ENCODE measurements at regions not wholly inside any gene's neighbourhood (a gene's known extent, or its start where the extent isn't known, plus 50 kb on each side); places are given as distances from the start of the nearest gene placed in this dataset.

DNA sequence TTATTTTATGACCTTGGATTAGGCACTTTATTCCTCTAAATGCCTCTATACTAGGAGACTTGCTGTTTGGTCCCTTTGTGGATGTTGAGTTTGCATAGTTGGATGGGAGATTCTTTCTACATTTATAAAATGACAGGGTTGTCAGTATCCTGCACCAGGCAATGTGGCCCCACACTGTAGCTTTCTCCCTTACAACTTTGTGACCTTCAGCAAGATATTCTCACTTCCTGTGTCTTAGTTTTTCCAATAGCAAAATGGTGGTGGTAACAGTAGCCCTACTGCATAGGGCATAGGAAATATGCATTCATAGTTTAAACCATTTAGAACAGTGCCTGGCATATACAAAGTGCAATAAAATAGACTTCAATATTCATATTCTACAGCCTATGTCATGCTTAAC lies 128.3 kb downstream of the TXNL1 start:
- ATAC-seq (no peak), DNase-seq (no peak)
- Mint-ChIP-seq H3K27me3 (ENCODE audit: low read depth) (peaks cover 2% of the 10 kb centered on the region), H3K9me3 (ENCODE audit: insufficient read depth) (no peaks in the 10 kb centered on the region), H3K4me3 (no peak overlapping the region), H3K4me1 (ENCODE audit: low read depth) (no peaks in the 10 kb centered on the region), H3K36me3 (ENCODE audit: low read depth) (no peaks in the 10 kb centered on the region), H3K27ac (no peak overlapping the region)
- POLR2A ChIA-PET: no interaction called here
- CTCF ChIA-PET: no interaction called here

DNA sequence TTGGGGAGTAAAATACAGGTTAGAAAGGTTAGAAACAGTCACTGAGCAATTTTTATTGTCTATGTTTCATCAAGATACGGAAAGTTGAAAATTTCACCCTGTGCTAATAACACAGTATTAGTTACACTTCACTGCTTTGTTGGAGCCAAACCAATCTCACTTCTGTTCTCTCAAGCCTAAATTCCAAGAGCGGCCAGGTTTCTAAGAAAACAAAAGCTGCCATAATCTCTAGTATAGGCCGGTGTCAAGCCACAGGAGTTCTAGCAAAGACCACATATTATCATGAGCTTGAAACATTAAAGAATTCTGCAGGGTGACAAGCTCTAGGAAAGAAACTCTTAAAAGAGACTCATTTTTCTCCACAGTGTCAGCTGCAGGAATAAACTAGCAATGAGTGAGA lies 128.7 kb downstream of the TXNL1 start:
- Mint-ChIP-seq H3K27me3 (ENCODE audit: low read depth) (peaks cover 2% of the 10 kb centered on the region), H3K27ac (no peak overlapping the region), H3K4me3 (no peak overlapping the region), H3K36me3 (ENCODE audit: low read depth) (no peaks in the 10 kb centered on the region), H3K9me3 (ENCODE audit: insufficient read depth) (no peaks in the 10 kb centered on the region), H3K4me1 (ENCODE audit: low read depth) (no peaks in the 10 kb centered on the region)
- ATAC-seq (no peak), DNase-seq (no peak)
- POLR2A ChIA-PET: no interaction called here
- CTCF ChIA-PET: no interaction called here

DNA sequence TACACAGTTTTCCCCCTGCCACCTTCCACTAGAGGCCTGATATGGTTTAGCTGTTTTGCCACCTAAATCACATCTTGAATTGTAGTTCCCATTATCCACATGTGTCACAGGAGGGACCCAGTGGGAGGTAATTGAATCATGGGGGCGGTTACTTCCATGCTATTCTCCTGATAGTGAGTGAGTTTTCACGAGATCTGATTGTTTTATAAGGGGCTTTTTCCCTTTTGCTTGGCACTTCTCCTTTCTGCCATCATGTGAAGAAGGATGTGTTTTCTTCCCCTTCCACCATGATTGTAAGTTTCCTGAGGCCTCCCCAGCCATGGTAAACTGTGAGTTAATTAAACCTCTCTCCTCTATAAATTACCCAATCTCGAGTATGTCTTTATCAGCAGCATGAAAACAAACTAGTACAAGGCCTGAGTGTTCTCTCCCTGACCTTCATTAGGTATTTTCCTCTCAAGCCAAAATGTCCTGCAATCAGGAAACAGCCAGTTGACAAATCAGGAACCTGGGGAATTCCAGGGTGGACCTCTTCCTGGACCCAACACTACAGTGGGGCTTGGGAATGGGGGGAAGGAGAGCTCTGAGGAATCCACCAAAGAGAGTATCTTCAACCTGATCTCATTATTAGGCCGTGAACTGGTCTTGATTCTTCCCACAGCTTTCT lies 129.9 kb downstream of the TXNL1 start:
- ATAC-seq (no peak), DNase-seq (no peak)
- H3K4me1 Mint-ChIP-seq (ENCODE audit: low read depth): no peaks in the 10 kb centered on the region
- ChIA-PET CTCF (no interaction called here), POLR2A (no interaction called here)
- H3K27ac Mint-ChIP-seq: no peak overlapping the region
- no peaks in the 10 kb centered on the region for H3K36me3 Mint-ChIP-seq (ENCODE audit: low read depth)
- H3K4me3 Mint-ChIP-seq: no peak overlapping the region
- no peaks in the 10 kb centered on the region for H3K9me3 Mint-ChIP-seq (ENCODE audit: insufficient read depth)
- H3K27me3 Mint-ChIP-seq (ENCODE audit: low read depth): peaks cover 2% of the 10 kb centered on the region

DNA sequence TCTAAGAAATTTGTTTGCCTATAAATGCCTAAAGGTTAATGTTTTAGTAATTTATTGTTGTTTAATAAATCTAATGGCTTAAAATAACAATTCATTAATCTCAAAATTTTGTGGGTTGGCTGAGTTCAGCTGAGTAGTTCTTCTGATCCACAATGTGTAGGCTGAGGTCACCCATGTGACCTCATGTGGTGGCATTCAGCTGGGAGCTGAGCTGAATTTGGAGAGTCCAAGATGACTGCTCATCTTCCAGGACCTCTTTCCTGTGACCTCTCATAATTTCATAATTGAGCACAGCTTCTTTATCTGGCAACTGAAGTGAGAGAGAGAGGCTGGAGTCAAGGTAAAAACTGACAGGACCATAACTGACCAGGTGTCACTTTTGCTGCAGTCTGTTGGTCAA lies 132.4 kb downstream of the TXNL1 start:
- H3K4me3 Mint-ChIP-seq: no peak overlapping the region
- H3K36me3 Mint-ChIP-seq (ENCODE audit: low read depth): no peaks in the 10 kb centered on the region
- ChIA-PET POLR2A (no interaction called here), CTCF (no interaction called here)
- H3K4me1 Mint-ChIP-seq (ENCODE audit: low read depth): no peaks in the 10 kb centered on the region
- no peaks in the 10 kb centered on the region for H3K27me3 Mint-ChIP-seq (ENCODE audit: low read depth)
- ATAC-seq (no peak), DNase-seq (no peak)
- no peaks in the 10 kb centered on the region for H3K9me3 Mint-ChIP-seq (ENCODE audit: insufficient read depth)
- H3K27ac Mint-ChIP-seq: no peak overlapping the region

DNA sequence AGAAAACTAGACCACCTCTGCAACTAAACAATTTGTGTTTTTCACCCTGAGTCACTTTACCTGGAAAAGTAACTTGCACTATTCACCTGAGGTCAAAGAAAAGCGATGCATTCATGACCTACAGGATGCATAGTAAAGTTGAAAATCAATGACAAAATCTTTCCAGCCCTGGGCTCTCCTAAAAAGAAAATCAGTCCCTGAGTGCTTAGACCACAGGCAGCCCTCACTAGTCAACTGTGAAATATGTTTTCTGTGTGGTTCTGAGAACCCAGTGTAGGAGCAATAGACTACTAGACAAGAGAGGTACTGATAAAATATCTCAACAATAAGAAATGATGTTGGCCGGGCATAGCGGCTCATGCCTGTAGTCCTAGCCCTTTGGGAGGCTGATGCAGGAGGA lies 133.1 kb downstream of the TXNL1 start:
- ChIA-PET POLR2A (no interaction called here), CTCF (no interaction called here)
- Mint-ChIP-seq H3K9me3 (ENCODE audit: insufficient read depth) (no peaks in the 10 kb centered on the region), H3K27ac (no peak overlapping the region), H3K36me3 (ENCODE audit: low read depth) (no peaks in the 10 kb centered on the region), H3K4me3 (no peak overlapping the region), H3K4me1 (ENCODE audit: low read depth) (no peaks in the 10 kb centered on the region), H3K27me3 (ENCODE audit: low read depth) (no peaks in the 10 kb centered on the region)
- DNase-seq (no peak), ATAC-seq (no peak)

DNA sequence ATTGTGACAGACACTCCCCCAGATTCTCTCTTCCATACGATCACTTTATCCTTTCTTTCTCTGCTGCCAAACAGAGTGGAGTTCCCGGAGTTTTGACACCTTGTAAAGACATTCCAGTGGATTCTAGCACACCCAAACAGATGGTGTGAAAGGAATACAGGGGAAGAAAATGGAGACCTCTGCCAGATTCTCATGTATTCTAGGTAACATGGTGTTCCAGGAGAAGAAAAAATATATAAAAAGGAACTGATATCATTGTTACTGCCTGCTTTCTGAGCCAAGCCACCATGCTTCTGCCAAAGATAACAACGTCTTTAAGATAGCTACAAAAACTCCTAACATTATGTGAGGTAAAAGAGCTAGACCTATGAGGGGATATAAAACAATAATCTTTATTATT lies 136.5 kb downstream of the TXNL1 start:
- H3K4me1 Mint-ChIP-seq (ENCODE audit: low read depth): no peaks in the 10 kb centered on the region
- ChIA-PET CTCF (no interaction called here), POLR2A (no interaction called here)
- DNase-seq: no peak
- ATAC-seq: no peak
- H3K9me3 Mint-ChIP-seq (ENCODE audit: insufficient read depth): no peaks in the 10 kb centered on the region
- H3K4me3 Mint-ChIP-seq: no peak overlapping the region
- no peak overlapping the region for H3K27ac Mint-ChIP-seq
- no peaks in the 10 kb centered on the region for H3K27me3 Mint-ChIP-seq (ENCODE audit: low read depth)
- no peaks in the 10 kb centered on the region for H3K36me3 Mint-ChIP-seq (ENCODE audit: low read depth)

DNA sequence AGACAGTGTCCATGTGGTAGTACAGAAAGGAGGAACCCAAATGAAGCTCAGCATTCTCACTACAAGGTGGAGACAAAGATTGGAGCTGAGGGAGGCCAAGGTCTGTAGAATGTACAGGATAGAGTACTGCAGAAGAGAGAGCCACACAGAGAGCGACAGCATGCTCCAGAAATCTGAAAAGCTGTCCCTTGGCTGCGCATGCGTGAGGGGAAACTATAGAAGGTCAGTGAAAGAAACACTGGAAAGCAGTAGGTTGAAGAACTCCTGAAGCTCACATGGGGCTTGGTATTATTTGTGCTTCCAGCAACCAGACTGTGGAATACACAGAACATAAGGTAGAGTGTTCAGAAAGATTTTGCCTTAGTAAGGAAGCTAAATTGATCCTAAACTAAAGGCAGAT lies 142.5 kb downstream of the TXNL1 start:
- no peaks in the 10 kb centered on the region for H3K9me3 Mint-ChIP-seq (ENCODE audit: insufficient read depth)

DNA sequence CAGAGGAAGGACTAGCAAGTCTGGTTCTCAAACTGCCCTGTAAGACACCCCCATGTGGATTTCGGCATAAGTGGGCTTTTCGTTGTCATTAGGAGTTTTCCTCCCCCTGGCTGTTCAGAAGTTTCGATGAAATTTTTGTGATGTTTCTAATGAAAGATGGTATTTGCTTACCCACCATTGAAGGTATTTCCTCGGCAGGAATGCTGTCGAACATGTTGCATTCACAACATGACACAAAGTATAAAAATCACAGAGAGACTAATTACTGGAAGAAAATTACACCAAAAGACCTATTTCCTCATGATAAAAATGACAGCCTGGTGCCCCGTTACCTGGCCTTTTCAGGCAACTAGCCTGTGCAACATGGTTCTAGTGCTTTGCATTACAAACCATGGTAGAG lies 144.9 kb downstream of the TXNL1 start:
- Mint-ChIP-seq H3K27me3 (ENCODE audit: low read depth) (peaks cover 5% of the 10 kb centered on the region), H3K4me1 (ENCODE audit: low read depth) (no peaks in the 10 kb centered on the region), H3K27ac (no peak overlapping the region), H3K9me3 (ENCODE audit: insufficient read depth) (no peaks in the 10 kb centered on the region), H3K4me3 (no peak overlapping the region), H3K36me3 (ENCODE audit: low read depth) (no peaks in the 10 kb centered on the region)
- no peak for DNase-seq
- ChIA-PET CTCF (no interaction called here), POLR2A (no interaction called here)
- ATAC-seq: no peak

More for the DNA sequence above, 142.5 kb downstream of the TXNL1 start:
- Mint-ChIP-seq H3K4me3 (no peak overlapping the region), H3K27ac (no peak overlapping the region), H3K36me3 (ENCODE audit: low read depth) (no peaks in the 10 kb centered on the region), H3K4me1 (ENCODE audit: low read depth) (no peaks in the 10 kb centered on the region), H3K27me3 (ENCODE audit: low read depth) (peaks cover 5% of the 10 kb centered on the region)
- CTCF ChIA-PET: no interaction called here
- DNase-seq (no peak), ATAC-seq (no peak)
- POLR2A ChIA-PET: no interaction called here

DNA sequence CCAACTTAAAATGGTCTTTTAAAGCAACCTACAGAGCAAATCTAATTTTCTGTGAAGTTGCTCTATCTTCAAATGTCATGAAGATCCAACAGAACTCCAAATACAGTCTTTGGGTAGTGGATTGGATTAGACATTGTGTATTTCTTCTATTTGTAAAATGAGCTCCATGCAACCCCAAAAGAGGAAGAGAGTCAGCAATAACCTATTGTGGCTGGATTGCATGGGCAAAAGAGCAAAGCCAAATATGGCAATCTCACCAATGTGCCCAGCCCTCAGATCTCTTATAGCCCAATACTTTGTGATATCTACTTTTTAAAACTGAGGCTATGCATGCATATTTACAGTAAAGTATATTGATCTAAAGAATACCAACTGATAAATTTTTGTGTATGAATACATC lies 146.3 kb downstream of the TXNL1 start:
- Mint-ChIP-seq H3K4me3 (no peak overlapping the region), H3K27ac (no peak overlapping the region), H3K27me3 (ENCODE audit: low read depth) (peaks cover 5% of the 10 kb centered on the region), H3K4me1 (ENCODE audit: low read depth) (no peaks in the 10 kb centered on the region), H3K9me3 (ENCODE audit: insufficient read depth) (no peaks in the 10 kb centered on the region), H3K36me3 (ENCODE audit: low read depth) (no peaks in the 10 kb centered on the region)
- CTCF ChIA-PET: no interaction called here
- ATAC-seq: no peak
- DNase-seq: no peak
- POLR2A ChIA-PET: no interaction called here

DNA sequence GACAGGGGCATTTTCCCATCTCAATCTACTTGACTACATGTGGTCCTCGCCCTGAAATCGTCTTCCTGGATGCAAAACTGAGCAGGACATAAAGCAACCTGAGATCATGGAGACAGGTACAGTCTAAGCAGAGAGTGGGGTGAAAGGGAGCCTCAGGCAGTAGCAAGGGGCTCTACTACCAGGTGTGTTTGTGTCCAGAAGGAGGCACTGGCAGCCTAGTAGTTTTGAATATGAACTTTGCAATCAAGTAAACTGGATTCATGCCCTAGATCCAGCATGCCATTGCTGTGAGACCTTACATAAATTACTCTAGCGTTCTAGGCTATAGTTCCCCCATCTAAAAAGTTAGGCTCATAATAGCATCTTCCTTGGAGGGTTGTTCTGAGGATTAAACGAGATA lies 147.4 kb downstream of the TXNL1 start:
- H3K36me3 Mint-ChIP-seq (ENCODE audit: low read depth): no peaks in the 10 kb centered on the region
- H3K4me3 Mint-ChIP-seq: no peak overlapping the region
- no peak overlapping the region for H3K27ac Mint-ChIP-seq
- H3K27me3 Mint-ChIP-seq (ENCODE audit: low read depth): no peaks in the 10 kb centered on the region
- no peaks in the 10 kb centered on the region for H3K4me1 Mint-ChIP-seq (ENCODE audit: low read depth)
- no peaks in the 10 kb centered on the region for H3K9me3 Mint-ChIP-seq (ENCODE audit: insufficient read depth)
- no peak for DNase-seq
- CTCF ChIA-PET: no interaction called here
- POLR2A ChIA-PET: no interaction called here
- ATAC-seq: no peak

DNA sequence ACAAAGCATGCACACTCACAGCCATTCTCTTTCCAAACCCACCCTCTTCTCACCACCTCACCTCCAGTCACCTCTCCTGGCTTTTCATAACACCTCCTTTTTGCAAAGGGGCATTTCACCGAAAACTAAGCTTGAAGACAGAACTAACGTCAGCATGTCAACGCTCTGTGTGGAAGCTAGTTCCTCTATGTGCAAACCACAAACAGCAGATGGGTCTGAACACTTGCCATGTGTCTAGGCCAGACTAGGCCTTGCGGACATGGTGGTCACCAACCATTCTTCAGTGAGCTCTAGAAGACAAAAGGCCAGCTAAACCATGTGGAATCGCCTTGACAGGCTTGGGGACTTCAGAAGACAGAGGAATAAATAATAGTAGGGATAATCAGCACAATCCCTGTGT lies 148.5 kb downstream of the TXNL1 start:
- no peak for DNase-seq
- Mint-ChIP-seq H3K27ac (no peak overlapping the region), H3K36me3 (ENCODE audit: low read depth) (no peaks in the 10 kb centered on the region), H3K9me3 (ENCODE audit: insufficient read depth) (no peaks in the 10 kb centered on the region), H3K4me3 (no peak overlapping the region), H3K4me1 (ENCODE audit: low read depth) (no peaks in the 10 kb centered on the region), H3K27me3 (ENCODE audit: low read depth) (no peaks in the 10 kb centered on the region)
- no peak for ATAC-seq
- CTCF ChIA-PET: no interaction called here
- POLR2A ChIA-PET: no interaction called here

DNA sequence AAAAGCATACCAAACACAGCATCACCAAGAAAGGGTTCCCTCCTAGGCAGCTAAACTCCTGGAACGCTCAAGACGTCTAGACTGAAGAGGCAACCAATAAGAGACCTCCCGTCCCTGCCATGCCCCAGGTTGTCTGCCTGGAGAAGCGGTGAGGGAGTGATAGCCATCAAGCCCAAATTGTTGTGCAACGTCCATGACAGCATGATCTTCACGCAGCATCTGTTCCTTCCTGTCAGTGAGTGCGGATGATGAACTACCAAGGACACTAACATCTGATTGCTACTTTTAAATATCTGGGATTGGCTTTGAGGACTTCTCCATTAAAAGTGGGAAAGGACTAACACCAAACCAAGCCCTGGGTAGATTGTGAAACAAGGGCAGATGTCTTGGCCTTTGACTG lies 149.7 kb downstream of the TXNL1 start:
- Mint-ChIP-seq H3K27ac (no peak overlapping the region), H3K9me3 (ENCODE audit: insufficient read depth) (no peaks in the 10 kb centered on the region), H3K27me3 (ENCODE audit: low read depth) (no peaks in the 10 kb centered on the region), H3K4me1 (ENCODE audit: low read depth) (no peaks in the 10 kb centered on the region), H3K4me3 (no peak overlapping the region), H3K36me3 (ENCODE audit: low read depth) (no peaks in the 10 kb centered on the region)
- DNase-seq (no peak), ATAC-seq (no peak)
- ChIA-PET CTCF (no interaction called here), POLR2A (no interaction called here)

DNA sequence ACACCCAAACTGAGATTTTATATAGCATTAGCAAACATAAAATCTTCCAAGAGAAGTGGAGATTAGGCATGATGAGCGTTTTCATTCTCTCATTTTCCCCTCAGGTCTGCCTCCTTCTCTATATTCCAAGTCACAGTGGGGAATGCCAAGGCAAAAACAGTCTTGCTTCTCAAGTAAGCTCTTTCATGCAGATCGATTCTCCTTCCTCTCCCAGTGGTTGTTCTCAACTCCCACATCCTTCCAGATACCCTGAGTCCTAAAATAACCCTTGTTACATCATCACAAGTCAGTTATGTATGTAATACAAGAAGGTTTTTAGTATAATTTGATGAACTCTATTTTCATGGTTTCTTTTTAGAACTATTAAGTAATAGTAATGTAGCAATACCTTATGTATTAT lies 150.6 kb downstream of the TXNL1 start:
- Mint-ChIP-seq H3K36me3 (ENCODE audit: low read depth) (no peaks in the 10 kb centered on the region), H3K27ac (no peak overlapping the region), H3K9me3 (ENCODE audit: insufficient read depth) (no peaks in the 10 kb centered on the region), H3K4me3 (no peak overlapping the region), H3K27me3 (ENCODE audit: low read depth) (no peaks in the 10 kb centered on the region), H3K4me1 (ENCODE audit: low read depth) (no peaks in the 10 kb centered on the region)
- ATAC-seq (no peak), DNase-seq (no peak)
- POLR2A ChIA-PET: no interaction called here
- CTCF ChIA-PET: no interaction called here

Data from activated CD8-positive, alpha-beta T cell treated with anti-CD3 and anti-CD28 coated beads, Interleukin-2, amount 10 ng/mL, durations not matched to agents 7 days and 5 days (primary cell).